ENCODE measurements at regions not wholly inside any gene's neighbourhood (a gene's known extent, or its start where the extent isn't known, plus 50 kb on each side); places are given as distances from the start of the nearest gene placed in this dataset.

DNA sequence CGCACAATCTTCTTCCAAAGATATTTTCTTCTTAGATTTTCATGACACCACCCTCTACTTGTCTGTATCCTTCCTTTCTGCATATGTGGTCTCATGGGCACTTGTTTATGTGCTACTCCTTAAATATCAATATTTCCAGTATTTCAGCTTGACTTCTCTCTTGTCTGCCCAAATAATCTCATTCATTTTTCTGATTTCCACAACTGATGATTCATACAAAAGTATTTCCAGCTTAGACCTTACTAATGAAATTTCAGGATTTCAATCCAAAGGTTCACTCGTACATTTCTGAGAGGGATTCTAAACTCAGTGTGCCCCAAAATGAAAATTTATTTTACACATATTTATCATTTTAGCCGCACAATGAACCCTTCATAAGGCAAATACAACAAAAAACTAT lies 928.9 kb upstream of the C9orf72 start:
- Histone ChIP-seq H3K27me3 (ENCODE audit: control insufficient read depth, extremely low read depth, insufficient read depth, low read length) (no peaks in the 10 kb centered on the region), H3K27ac (ENCODE audit: control insufficient read depth, insufficient read depth, low read length) (no peak overlapping the region), H3K36me3 (ENCODE audit: control insufficient read depth in 2 of 2, extremely low read depth in 1 of 2, insufficient read depth in 2 of 2, low read length in 2 of 2) (no peaks in the 10 kb centered on the region), H3K9me1 (ENCODE audit: control insufficient read depth, extremely low read depth, insufficient read depth, low read length) (no peaks in the 10 kb centered on the region), H2AFZ (ENCODE audit: control insufficient read depth, low read length) (no peak overlapping the region), H3K4me3 (ENCODE audit: control insufficient read depth in 2 of 3, extremely low read depth in 1 of 3, insufficient read depth in 2 of 3, low read depth in 1 of 3, low read length in 3 of 3) (no peak overlapping the region), H3K4me1 (ENCODE audit: control insufficient read depth, extremely low read depth, insufficient read depth, low read length) (no peaks in the 10 kb centered on the region), H3K4me2 (ENCODE audit: control insufficient read depth, extremely low read depth, insufficient read depth, low read depth, low read length) (no peak overlapping the region), H3K9me3 (ENCODE audit: control insufficient read depth, low read depth, low read length) (no peaks in the 10 kb centered on the region), H3K9ac (ENCODE audit: control insufficient read depth, extremely low read depth, insufficient read depth, low read length) (no peak overlapping the region), H4K20me1 (ENCODE audit: control insufficient read depth, extremely low read depth, insufficient read depth, low read length) (no peaks in the 10 kb centered on the region), H3K79me2 (ENCODE audit: control insufficient read depth, insufficient read depth, low read length) (no peaks in the 10 kb centered on the region)
- dilution Hi-C loops (cut with MboI; ENCODE audit: extremely low pct_ligation_motif_present, low sequenced_read_pairs) = no loop called here
- DNase-seq (ENCODE audit: low read depth, low spot score) (no peak), FAIRE-seq (no peak)
- TF ChIP-seq, protein P1, sequence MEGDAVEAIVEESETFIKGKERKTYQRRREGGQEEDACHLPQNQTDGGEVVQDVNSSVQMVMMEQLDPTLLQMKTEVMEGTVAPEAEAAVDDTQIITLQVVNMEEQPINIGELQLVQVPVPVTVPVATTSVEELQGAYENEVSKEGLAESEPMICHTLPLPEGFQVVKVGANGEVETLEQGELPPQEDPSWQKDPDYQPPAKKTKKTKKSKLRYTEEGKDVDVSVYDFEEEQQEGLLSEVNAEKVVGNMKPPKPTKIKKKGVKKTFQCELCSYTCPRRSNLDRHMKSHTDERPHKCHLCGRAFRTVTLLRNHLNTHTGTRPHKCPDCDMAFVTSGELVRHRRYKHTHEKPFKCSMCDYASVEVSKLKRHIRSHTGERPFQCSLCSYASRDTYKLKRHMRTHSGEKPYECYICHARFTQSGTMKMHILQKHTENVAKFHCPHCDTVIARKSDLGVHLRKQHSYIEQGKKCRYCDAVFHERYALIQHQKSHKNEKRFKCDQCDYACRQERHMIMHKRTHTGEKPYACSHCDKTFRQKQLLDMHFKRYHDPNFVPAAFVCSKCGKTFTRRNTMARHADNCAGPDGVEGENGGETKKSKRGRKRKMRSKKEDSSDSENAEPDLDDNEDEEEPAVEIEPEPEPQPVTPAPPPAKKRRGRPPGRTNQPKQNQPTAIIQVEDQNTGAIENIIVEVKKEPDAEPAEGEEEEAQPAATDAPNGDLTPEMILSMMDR (optimal IDR thresholded peaks at IDR 0.05 in 1 of 3, IDR thresholded peaks at IDR 0.05 in 1 of 3, conservative IDR thresholded peaks at IDR 0.05 in 1 of 3; ENCODE audit: extremely low read depth in 1 of 3, insufficient read depth in 2 of 3, low read length in 3 of 3) = no peak
- TF ChIP-seq EZH2 (IDR thresholded peaks at IDR 0.05; ENCODE audit: low read length) = no peak

GRCh38 chr9:28502741-28503140 lies 929.5 kb upstream of the C9orf72 start:
- Histone ChIP-seq H3K9me1 (ENCODE audit: control insufficient read depth, extremely low read depth, insufficient read depth, low read length) (no peaks in the 10 kb centered on the region), H3K36me3 (ENCODE audit: control insufficient read depth in 2 of 2, extremely low read depth in 1 of 2, insufficient read depth in 2 of 2, low read length in 2 of 2) (no peaks in the 10 kb centered on the region), H3K79me2 (ENCODE audit: control insufficient read depth, insufficient read depth, low read length) (no peaks in the 10 kb centered on the region), H3K4me3 (ENCODE audit: control insufficient read depth in 2 of 3, extremely low read depth in 1 of 3, insufficient read depth in 2 of 3, low read depth in 1 of 3, low read length in 3 of 3) (no peak overlapping the region), H3K4me2 (ENCODE audit: control insufficient read depth, extremely low read depth, insufficient read depth, low read depth, low read length) (no peak overlapping the region), H3K27me3 (ENCODE audit: control insufficient read depth, extremely low read depth, insufficient read depth, low read length) (no peaks in the 10 kb centered on the region), H2AFZ (ENCODE audit: control insufficient read depth, low read length) (no peak overlapping the region), H3K4me1 (ENCODE audit: control insufficient read depth, extremely low read depth, insufficient read depth, low read length) (no peaks in the 10 kb centered on the region), H4K20me1 (ENCODE audit: control insufficient read depth, extremely low read depth, insufficient read depth, low read length) (no peaks in the 10 kb centered on the region), H3K27ac (ENCODE audit: control insufficient read depth, insufficient read depth, low read length) (no peak overlapping the region), H3K9me3 (ENCODE audit: control insufficient read depth, low read depth, low read length) (no peaks in the 10 kb centered on the region), H3K9ac (ENCODE audit: control insufficient read depth, extremely low read depth, insufficient read depth, low read length) (no peak overlapping the region)
- dilution Hi-C loops (cut with MboI; ENCODE audit: extremely low pct_ligation_motif_present, low sequenced_read_pairs) = no loop called here
- TF ChIP-seq, protein P1 (optimal IDR thresholded peaks at IDR 0.05 in 1 of 3, IDR thresholded peaks at IDR 0.05 in 1 of 3, conservative IDR thresholded peaks at IDR 0.05 in 1 of 3; ENCODE audit: extremely low read depth in 1 of 3, insufficient read depth in 2 of 3, low read length in 3 of 3) = no peak
- TF ChIP-seq EZH2 (IDR thresholded peaks at IDR 0.05; ENCODE audit: low read length) = no peak
- no peak for FAIRE-seq
- no peak for DNase-seq (ENCODE audit: low read depth, low spot score)

Data from keratinocyte (primary cell).